ENCODE measurements at regions not wholly inside any gene's neighbourhood (a gene's known extent, or its start where the extent isn't known, plus 50 kb on each side); places are given as distances from the start of the nearest gene placed in this dataset.

- no peak overlapping the region for H3K4ac ChIP-seq (ENCODE audit: low read depth, low read length)
- CTCF ChIA-PET, result no interaction called here
- intact Hi-C loops (cut with micrococcal nuclease), result no loop called here
- H2BK15ac ChIP-seq (ENCODE audit: low read depth, low read length), result no peak overlapping the region
- H3K36me3 ChIP-seq (ENCODE audit: control insufficient read depth, insufficient read depth, low read length), result no peaks in the 10 kb centered on the region
- no peak overlapping the region for H3K4me2 ChIP-seq (ENCODE audit: low read depth, low read length)
- no peaks in the 10 kb centered on the region for H3K4me1 ChIP-seq (ENCODE audit: control insufficient read depth, insufficient read depth, low read length)
- ATAC-seq (ENCODE audit: low read depth), result no peak
- no peak overlapping the region for H4K91ac ChIP-seq (ENCODE audit: insufficient read depth, low read depth, low read length)
- dilution Hi-C loops (cut with HindIII; ENCODE audit: low sequenced_read_pairs, unreplicated experiment), result no loop called here
- H3K14ac ChIP-seq (replicated peaks; ENCODE audit: low read depth, low read length), result no peak overlapping the region
- no peak overlapping the region for H4K8ac ChIP-seq (ENCODE audit: low read depth in 2 of 2, low read length in 2 of 2)
- BruUV-seq (replicated peaks), result no TSS peak
- TF ChIP-seq FOS (IDR thresholded peaks at IDR 0.05; ENCODE audit: low read depth, low read length) (no peak), CHD1 (IDR thresholded peaks at IDR 0.05; ENCODE audit: low read depth, low read length) (no peak), BHLHE40 (IDR thresholded peaks at IDR 0.05; ENCODE audit: low read depth, low read length) (no peak), RCOR1 (IDR thresholded peaks at IDR 0.05; ENCODE audit: insufficient replicate concordance, low read length) (no peak), MAZ (IDR thresholded peaks at IDR 0.05; ENCODE audit: borderline replicate concordance, low read depth, low read length) (no peak), USF2 (IDR thresholded peaks at IDR 0.05; ENCODE audit: low read depth, low read length) (no peak), MAFK (IDR thresholded peaks at IDR 0.05; ENCODE audit: low read depth, low read length) (no peak)
- H3K56ac ChIP-seq (ENCODE audit: extremely low read depth, insufficient read depth, low read length), result no peak overlapping the region
- H2AFZ ChIP-seq (replicated peaks; ENCODE audit: low read length, poor library complexity), result no peak overlapping the region
- H3K27me3 ChIP-seq (ENCODE audit: control insufficient read depth, insufficient read depth, low read length), result no peaks in the 10 kb centered on the region
- H4K5ac ChIP-seq (ENCODE audit: low read depth, low read length), result no peak overlapping the region
- no peak overlapping the region for H3K4me3 ChIP-seq (ENCODE audit: insufficient read depth, low read depth, low read length)
- H2BK20ac ChIP-seq (ENCODE audit: low read depth, low read length), result no peak overlapping the region
- no peak for DNase-seq
- no peak overlapping the region for H2AK5ac ChIP-seq (ENCODE audit: low read depth, low read length)
- in situ Hi-C loops (cut with MboI; ENCODE audit: low sequenced_read_pairs), result no loop called here
- H2BK5ac ChIP-seq (ENCODE audit: low read depth, low read length, poor library complexity, severe bottlenecking), result no peak overlapping the region
- H3K9ac ChIP-seq (ENCODE audit: low read depth, low read length), result no peak overlapping the region
- no CpG with 5 or more reads among the region's 5 CpGs for WGBS, 2 experiments (ENCODE audit: extremely low coverage in 2 of 2, insufficient read length in 1 of 2)
- H4K20me1 ChIP-seq (ENCODE audit: insufficient read depth, low read length), result no peaks in the 10 kb centered on the region
- H3K23ac ChIP-seq (ENCODE audit: low read depth, low read length), result no peak overlapping the region
- H3K18ac ChIP-seq (ENCODE audit: low read depth, low read length), result no peak overlapping the region
- H3K79me1 ChIP-seq (ENCODE audit: low read depth in 1 of 2, low read length in 2 of 2), result no peaks in the 10 kb centered on the region
- no peak overlapping the region for H3K27ac ChIP-seq (ENCODE audit: insufficient read depth, low read length)
- no peak overlapping the region for H2AK9ac ChIP-seq (replicated peaks; ENCODE audit: low read depth, low read length, poor library complexity)
- H3K9me1 ChIP-seq (ENCODE audit: insufficient read depth, low read length), result no peaks in the 10 kb centered on the region
- H3K9me3 ChIP-seq (ENCODE audit: control insufficient read depth, insufficient read depth, low read length), result peaks cover 4% of the 10 kb centered on the region; the same call in 1 of the 2 replicates
- H2BK120ac ChIP-seq (ENCODE audit: low read depth, low read length), result no peak overlapping the region
- POLR2A ChIA-PET (ENCODE audit: unreplicated experiment), result no interaction called here
These were observed 321.5 kb upstream of the CCL2 start for GRCh38 chr17:33933576-33933975.

Measured in IMR-90 (cell line).